PFSK-1 (cell line): ENCODE measurements at regions not wholly inside any gene's neighbourhood (a gene's known extent, or its start where the extent isn't known, plus 50 kb on each side); places are given as distances from the start of the nearest gene placed in this dataset.

ENCODE experiments used
- FOXP2 ChIP-seq: optimal IDR thresholded peaks from 2 replicates; pipeline ENCODE3; 2011; ENCODE audit warnings: borderline replicate concordance, control low read depth, inconsistent platforms; ENCODE audit not compliant: insufficient read depth; ENCODE audit errors: extremely low read length, extremely low read depth
- POLR2AphosphoS5 ChIP-seq: IDR thresholded peaks from 2 replicates; pipeline ENCODE4 v1.6.1; 2012; ENCODE audit warnings: low read depth, mild to moderate bottlenecking, control low read depth, low read length, moderate library complexity
- SIN3A ChIP-seq: IDR thresholded peaks from 2 replicates; pipeline ENCODE4 v1.6.1; 2012; ENCODE audit warnings: mild to moderate bottlenecking, low read length, moderate library complexity, borderline replicate concordance; ENCODE audit not compliant: insufficient read depth
- TAF1 ChIP-seq: IDR thresholded peaks from 2 replicates; pipeline ENCODE4 v1.6.1; 2012; ENCODE audit warnings: low read length, control low read depth, borderline replicate concordance; ENCODE audit not compliant: insufficient read depth
- TF ChIP-seq, protein P1 (sequence below), 2 experiments: IDR thresholded peaks; 2 replicates each; pipeline versions ENCODE4 v1.6.1 to v1.8.0; 2011 to 2012; ENCODE audit warnings: low read depth in 2 of 2, low read length in 2 of 2, control low read depth in 1 of 2, inconsistent platforms in 1 of 2, mild to moderate bottlenecking in 1 of 2, moderate library complexity in 1 of 2; ENCODE audit not compliant: insufficient read depth in 1 of 2

DNA sequence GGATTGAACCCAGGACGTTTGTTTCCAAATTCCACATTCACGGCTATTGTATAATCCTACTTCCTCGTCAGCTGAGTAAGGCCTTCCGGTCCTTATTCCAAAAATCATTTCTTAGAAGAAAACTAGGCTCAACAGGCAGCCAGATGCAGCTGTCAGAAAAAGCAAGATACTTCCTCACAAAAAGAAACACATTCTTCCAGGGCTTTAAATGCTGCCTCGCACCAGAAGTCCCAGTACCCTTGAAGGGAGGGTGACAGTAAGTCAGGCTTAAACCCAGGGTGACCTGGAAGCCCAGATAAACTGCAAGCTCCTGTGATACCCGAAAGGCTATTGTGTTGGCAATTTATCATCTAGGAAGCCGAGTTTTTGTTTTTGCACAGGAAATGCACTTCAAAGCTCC lies 414.0 kb downstream of the NFIB start:
- TF ChIP-seq, protein P1, sequence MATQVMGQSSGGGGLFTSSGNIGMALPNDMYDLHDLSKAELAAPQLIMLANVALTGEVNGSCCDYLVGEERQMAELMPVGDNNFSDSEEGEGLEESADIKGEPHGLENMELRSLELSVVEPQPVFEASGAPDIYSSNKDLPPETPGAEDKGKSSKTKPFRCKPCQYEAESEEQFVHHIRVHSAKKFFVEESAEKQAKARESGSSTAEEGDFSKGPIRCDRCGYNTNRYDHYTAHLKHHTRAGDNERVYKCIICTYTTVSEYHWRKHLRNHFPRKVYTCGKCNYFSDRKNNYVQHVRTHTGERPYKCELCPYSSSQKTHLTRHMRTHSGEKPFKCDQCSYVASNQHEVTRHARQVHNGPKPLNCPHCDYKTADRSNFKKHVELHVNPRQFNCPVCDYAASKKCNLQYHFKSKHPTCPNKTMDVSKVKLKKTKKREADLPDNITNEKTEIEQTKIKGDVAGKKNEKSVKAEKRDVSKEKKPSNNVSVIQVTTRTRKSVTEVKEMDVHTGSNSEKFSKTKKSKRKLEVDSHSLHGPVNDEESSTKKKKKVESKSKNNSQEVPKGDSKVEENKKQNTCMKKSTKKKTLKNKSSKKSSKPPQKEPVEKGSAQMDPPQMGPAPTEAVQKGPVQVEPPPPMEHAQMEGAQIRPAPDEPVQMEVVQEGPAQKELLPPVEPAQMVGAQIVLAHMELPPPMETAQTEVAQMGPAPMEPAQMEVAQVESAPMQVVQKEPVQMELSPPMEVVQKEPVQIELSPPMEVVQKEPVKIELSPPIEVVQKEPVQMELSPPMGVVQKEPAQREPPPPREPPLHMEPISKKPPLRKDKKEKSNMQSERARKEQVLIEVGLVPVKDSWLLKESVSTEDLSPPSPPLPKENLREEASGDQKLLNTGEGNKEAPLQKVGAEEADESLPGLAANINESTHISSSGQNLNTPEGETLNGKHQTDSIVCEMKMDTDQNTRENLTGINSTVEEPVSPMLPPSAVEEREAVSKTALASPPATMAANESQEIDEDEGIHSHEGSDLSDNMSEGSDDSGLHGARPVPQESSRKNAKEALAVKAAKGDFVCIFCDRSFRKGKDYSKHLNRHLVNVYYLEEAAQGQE (IDR thresholded peaks at IDR 0.05; ENCODE audit: insufficient read depth in 1 of 2, low read depth in 2 of 2, low read length in 2 of 2) = no peak
- TF ChIP-seq SIN3A (no peak), POLR2AphosphoS5 (no peak), FOXP2 (no peak), TAF1 (no peak)

DNA sequence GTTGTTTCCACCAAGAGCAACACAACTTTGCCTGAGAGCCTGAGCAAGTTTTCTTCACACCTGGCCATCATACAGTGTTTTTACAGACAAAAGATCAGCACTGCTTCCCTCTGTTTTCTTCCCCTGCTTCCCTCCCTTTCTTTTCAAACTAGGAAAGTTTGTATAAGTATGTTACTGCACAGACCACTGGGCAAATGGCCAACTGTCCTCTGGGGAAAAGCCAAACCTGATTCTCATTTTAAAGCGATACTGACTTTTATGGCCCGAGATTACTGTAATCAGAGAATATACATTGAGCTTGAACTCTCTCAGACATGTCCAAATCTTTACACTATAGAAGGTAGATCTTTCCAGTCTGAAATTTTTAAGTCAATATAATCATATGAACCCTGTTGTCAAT lies 415.0 kb downstream of the NFIB start:
- TF ChIP-seq, protein P1 (IDR thresholded peaks at IDR 0.05; ENCODE audit: insufficient read depth in 1 of 2, low read depth in 2 of 2, low read length in 2 of 2) = no peak
- TF ChIP-seq TAF1 (no peak), SIN3A (no peak), FOXP2 (no peak), POLR2AphosphoS5 (no peak)

DNA sequence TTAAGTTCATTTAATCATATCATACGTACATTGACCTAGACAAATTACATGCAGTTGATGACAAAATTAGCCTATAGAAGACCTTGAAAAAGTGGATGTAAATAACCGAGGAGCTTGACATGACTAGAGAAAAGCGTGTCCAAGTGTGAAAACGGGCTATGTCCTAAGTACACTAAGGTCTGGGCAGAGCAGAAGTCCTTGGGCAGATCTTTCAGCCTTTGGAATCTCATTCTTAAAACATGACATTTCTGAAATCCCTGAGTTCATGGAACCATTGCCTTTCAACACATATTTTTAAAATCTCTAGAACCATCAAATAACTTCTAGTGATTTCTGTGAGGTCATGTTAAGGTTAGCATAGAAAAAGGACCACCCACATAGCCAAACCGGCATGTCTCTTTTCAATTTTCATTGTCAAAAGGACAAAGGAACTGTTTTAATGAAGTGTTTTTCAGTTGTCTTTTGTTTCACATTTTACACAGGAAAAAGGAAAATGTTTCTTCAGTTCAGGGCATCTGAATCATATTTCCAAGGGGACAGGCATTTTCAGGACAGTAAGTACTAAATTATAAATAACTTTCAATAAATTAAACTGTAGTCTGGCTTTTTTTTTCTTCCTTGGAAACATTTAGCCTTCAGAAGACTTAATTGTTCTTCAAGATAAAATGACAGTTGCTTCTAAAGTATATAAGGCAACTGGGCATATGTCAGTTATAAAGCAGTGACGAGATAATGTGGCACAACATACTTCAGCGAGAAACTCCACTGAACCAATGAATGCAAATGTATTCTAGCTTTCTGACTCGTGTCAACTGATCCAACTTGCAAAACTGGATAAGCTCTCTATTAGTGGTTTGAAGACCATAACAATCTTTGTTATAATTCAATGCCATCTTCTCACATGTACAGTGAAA lies 416.8 kb downstream of the NFIB start:
- TF ChIP-seq TAF1 = no peak
- TF ChIP-seq, protein P1 (IDR thresholded peaks at IDR 0.05; ENCODE audit: insufficient read depth in 1 of 2, low read depth in 2 of 2, low read length in 2 of 2) = no peak
- TF ChIP-seq FOXP2 = no peak
- no peak for TF ChIP-seq SIN3A
- no peak for TF ChIP-seq POLR2AphosphoS5

DNA sequence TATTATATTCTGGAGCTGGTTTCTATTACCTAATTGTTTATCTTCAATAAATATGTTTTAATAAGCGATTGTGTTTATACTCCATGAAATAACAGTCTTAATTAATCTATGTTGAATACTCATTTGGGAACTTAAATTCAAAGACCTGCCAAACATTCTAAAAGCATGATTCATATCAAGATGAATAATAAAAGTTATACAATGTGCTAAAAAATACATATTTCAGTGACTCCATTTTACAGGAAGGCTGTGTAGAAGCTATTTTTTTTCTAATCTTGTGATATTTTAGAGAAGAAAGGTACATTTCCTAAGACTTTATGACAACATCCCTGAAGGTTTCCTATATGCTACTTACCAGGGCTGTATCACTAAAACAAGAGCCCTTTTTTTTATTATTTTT lies 417.9 kb downstream of the NFIB start:
- no peak for TF ChIP-seq SIN3A

DNA sequence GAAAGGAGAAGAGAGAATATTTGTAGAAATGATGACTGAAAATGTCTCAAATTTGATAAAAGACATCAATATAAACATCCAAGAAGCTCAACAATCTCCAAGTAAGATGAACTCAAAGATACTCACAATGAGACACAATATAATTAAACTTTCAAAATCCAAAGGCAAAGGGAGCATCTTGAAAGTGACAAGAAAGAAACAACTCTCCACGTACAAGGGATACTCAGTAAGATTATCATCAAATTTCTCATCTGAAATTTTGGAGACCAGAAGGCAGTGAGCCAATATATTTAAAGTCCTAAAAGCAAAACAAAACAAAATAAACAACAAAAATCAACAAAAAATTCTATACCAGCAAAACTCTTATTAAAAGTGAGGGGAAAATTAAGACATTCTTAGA lies 428.7 kb downstream of the NFIB start:
- TF ChIP-seq POLR2AphosphoS5 = no peak
- TF ChIP-seq TAF1 = no peak
- no peak for TF ChIP-seq SIN3A
- TF ChIP-seq, protein P1 (IDR thresholded peaks at IDR 0.05; ENCODE audit: insufficient read depth in 1 of 2, low read depth in 2 of 2, low read length in 2 of 2) = no peak
- no peak for TF ChIP-seq FOXP2
